IPS-18c (cell line): ENCODE measurements at regions not wholly inside any gene's neighbourhood (a gene's known extent, or its start where the extent isn't known, plus 50 kb on each side); places are given as distances from the start of the nearest gene placed in this dataset.

Source experiments
- H3K4me3 ChIP-seq: 2 replicates; pipeline ENCODE4 v1.7.0; 2013; ENCODE audit warnings: low read depth, mild to moderate bottlenecking, low read length, moderate library complexity; ENCODE audit not compliant: insufficient read depth
- H3K9me3 ChIP-seq: one replicate; pipeline ENCODE4 v1.6.1; 2013; ENCODE audit warnings: mild to moderate bottlenecking, low read length, moderate library complexity; ENCODE audit not compliant: control insufficient read depth, insufficient read depth

DNA sequence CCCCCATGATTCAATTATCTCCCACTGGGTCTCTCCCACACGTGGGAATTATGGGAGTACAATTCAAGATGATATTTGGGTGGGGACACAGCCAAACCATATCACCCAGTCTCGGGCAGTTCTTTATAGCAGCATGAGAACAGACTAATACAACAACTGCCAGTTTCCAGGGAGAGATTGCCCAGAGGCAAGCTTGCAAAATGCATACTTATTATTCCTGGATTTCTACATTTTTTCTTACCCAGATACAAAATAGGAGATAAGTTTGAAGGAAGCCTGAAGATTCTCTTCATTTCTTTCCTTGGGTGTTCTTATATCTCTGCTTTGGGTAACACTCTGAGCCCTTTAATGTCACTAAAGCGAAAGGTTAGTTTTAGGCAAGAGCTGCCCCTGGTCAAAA is 691.2 kb downstream of the TAF11L14 start:
- H3K9me3 ChIP-seq, result no peaks in the 10 kb centered on the region
- H3K4me3 ChIP-seq, result no peak overlapping the region

DNA sequence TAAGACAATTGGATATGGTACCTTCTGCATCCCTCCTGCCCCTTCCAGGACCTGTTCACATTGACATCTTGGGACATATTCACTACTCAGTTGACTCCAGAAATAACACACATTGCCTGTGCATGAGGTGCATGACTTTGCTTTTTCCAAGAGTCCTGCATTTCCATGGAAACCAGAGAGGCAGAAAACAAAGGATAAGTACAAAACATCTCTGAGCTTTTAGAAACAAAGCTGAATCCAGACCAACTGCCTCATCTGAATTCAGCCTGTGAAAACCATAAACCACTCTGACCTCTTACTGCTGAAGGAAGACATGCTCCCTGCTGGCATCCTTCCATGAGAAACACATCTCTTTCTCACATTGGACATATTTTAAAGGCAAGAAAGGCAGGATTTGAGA is 695.1 kb downstream of the TAF11L14 start:
- H3K9me3 ChIP-seq, result no peaks in the 10 kb centered on the region
- no peak overlapping the region for H3K4me3 ChIP-seq

DNA sequence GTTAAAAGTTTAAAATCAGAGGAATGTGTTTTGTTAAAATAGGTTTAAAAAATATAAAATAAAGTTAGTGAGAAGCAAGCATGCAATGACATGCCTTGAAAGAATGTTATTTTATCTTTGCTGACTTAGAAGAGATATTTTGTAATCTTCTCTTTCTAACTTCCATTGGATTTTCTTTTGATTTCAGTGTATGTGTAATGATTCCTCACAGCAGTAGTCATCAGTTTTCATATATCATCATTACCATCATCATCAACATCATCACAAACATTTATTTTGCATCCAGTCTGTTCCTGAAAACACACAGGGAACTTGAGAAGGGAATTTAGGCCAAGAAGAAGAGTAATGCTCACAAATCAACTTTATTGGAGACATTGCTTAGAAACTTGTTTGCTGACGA is 699.6 kb downstream of the TAF11L14 start:
- H3K4me3 ChIP-seq, result no peak overlapping the region
- no peaks in the 10 kb centered on the region for H3K9me3 ChIP-seq

DNA sequence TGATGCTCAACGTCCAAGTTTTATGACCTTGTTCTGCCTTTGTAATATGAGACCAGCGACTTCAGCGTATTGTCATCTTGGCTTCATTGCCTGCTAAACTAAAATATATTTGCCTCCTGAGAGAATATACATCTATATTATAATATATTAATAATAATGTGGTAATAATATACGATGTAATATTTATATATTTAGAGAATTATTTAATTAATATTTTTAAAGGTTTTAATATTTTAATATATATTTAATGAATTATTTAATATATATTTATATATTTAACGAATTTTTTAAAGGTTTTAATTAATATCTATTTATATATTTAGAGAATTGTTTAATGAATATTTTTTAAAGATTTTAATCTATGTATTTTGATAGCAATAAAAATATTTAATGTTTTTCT is 700.7 kb downstream of the TAF11L14 start:
- no peak overlapping the region for H3K4me3 ChIP-seq

DNA sequence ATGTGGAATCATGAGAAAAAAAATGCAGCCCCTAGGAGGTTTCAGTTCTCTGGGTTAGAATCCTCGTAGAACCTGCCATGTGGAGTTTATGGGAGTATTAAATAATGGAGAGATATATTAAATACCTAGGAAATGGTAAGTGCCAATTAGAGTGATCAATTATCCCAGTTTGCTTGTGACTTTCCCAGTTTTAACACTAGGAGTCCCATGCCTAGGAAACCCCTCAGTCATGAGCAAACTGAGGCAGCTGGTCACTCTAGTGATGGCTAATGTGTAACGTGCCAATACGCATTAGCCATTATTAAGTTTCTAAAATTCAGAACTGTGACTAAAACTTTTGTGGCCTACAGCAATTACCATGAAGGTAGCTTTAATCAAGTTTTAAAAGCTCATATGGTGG is 720.6 kb downstream of the TAF11L14 start:
- no peak overlapping the region for H3K4me3 ChIP-seq
- no peaks in the 10 kb centered on the region for H3K9me3 ChIP-seq

More for the DNA sequence above, 700.7 kb downstream of the TAF11L14 start:
- no peaks in the 10 kb centered on the region for H3K9me3 ChIP-seq

DNA sequence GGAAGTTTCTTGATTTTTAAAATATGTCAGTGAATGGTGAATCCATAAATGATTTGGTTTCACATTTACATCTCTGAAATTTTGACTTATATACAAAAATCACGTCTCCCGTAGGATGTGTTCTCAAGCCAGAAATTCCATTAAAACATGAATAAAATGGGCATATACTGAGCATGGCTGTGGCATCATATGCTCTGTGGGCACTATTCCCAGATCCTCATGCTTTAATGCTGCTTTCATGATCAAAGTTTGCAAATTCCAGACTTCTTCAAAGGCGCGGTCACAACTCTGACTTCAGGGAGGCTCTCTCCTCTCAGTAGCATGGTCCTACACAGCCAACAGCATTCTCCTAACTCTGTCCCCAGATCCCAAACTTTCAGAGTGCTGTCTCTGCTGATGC is 723.2 kb downstream of the TAF11L14 start:
- Histone ChIP-seq H3K4me3 (no peak overlapping the region), H3K9me3 (no peaks in the 10 kb centered on the region)

DNA sequence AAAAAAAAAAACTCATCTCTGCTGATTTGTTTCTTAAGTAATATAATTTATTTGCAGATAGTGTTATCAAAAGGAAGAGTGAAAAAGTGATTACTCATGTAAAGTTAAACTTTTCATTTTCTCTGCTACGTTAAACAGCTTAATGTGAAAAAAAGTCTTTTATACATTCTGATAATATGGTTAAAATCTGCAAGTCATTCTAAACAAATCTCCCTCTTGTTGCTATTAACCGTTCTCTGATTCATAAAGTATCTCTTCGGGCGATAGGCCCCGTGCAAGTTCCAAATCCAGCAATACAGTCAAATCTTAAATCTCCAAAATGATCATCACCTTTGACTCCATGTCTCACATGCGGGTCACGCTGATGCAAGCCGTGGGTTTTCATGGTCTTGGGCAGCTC is 732.0 kb downstream of the TAF11L14 start:
- Histone ChIP-seq H3K9me3 (no peaks in the 10 kb centered on the region), H3K4me3 (no peak overlapping the region)

DNA sequence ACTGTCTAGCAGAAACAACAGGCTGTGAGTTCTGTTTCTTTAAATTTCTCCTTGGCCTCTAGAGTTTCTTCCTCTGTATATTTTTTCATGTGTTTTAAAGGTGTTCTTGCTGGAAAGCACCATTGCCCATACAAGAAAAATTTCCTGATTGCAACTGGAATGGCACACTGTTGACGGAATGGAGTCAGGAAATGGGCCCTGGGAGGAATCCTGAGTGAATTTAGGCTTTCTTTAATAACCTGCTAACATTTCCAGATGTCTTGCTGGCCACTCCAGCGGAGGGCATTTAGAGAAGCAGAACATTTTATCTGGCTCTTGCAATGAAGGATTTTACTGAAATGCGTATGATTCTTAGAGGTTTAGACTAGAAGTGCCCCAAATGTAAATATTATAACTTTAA is 736.3 kb downstream of the TAF11L14 start:
- Histone ChIP-seq H3K4me3 (no peak overlapping the region), H3K9me3 (no peaks in the 10 kb centered on the region)

DNA sequence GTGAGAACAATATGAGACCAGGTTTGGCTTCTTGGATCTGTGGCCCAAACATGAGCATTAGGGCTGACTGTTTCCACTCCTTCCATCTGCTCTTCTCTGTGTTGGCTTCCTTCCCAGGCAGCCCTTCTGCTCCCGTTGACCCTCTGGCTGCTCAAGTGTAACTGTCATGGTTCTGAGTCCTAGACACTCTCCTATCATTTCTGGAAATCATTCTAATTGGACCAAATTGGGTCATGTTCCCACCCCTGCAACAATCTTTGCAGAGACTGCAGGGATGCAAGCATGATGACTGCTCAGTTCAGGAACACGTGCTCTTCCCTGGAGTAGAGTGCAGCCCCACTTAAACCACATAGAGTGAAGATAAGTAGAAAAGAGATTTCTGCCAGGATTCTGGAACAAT is 741.4 kb downstream of the TAF11L14 start:
- Histone ChIP-seq H3K4me3 (no peak overlapping the region), H3K9me3 (no peaks in the 10 kb centered on the region)

DNA sequence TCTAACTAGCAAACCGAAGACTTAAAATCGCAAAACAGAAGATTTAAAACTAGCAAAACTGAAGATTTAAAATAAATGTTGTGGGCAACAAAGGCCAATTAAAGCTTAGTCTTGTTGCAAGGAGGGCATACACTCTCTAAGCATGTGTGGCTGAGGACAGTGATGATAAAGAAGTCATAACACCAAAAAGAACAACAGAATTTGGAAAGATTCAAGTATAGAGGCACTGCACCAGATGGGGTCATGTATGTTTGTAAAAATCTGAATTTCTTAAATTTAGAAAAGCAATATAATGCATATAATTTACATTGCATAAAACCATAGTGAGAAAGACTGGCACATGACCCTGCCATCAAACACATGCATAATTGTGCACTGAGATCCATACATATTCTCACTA is 743.8 kb downstream of the TAF11L14 start:
- Histone ChIP-seq H3K4me3 (no peak overlapping the region), H3K9me3 (no peaks in the 10 kb centered on the region)

DNA sequence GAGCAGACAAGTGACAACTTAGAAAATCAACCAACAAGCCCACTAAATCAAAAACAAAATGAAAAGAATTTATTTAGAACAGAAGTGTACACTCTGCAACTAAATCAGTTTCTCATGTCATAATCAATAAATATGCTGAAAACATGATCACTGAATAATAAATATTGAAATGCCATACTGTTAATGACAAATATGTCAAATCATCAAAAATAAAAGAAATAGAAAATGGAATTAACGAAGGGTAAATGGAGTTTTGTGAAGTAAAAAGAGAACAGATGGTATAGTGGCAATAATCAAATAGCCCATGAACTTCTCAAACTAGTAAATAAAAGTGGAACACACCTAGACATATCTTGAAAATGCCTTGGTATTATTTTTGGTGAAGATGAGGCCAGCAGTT is 744.9 kb downstream of the TAF11L14 start:
- no peak overlapping the region for H3K4me3 ChIP-seq
- no peaks in the 10 kb centered on the region for H3K9me3 ChIP-seq

DNA sequence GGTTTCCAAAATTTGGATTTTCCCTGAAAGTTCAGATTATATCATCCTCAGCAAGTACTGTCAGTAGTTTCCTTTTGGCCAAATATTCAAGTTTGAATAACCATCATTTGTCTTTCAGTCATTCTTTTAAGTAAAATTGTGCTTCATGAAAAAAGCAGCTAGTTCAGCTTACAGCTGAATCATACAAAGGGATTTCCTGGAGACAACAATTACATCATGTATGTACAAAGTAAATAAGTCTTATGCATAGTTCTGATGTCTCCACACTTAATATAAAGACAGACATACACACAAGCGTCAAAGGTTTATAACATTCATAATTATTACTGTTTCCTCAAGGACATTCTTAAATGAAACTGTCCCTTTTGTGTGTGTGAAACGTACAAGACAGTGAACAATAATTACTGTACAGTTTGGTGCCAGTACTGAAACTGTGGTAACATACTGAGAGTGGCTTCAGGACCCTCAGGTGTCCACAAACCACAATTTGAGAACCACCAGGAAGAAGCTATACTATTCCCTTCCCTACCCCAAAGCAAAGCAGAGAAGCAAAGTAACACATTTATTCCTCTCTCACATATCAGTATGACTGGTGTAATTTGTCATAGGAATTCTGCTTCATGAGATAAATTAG is 746.6 kb downstream of the TAF11L14 start:
- Histone ChIP-seq H3K4me3 (no peak overlapping the region), H3K9me3 (no peaks in the 10 kb centered on the region)

DNA sequence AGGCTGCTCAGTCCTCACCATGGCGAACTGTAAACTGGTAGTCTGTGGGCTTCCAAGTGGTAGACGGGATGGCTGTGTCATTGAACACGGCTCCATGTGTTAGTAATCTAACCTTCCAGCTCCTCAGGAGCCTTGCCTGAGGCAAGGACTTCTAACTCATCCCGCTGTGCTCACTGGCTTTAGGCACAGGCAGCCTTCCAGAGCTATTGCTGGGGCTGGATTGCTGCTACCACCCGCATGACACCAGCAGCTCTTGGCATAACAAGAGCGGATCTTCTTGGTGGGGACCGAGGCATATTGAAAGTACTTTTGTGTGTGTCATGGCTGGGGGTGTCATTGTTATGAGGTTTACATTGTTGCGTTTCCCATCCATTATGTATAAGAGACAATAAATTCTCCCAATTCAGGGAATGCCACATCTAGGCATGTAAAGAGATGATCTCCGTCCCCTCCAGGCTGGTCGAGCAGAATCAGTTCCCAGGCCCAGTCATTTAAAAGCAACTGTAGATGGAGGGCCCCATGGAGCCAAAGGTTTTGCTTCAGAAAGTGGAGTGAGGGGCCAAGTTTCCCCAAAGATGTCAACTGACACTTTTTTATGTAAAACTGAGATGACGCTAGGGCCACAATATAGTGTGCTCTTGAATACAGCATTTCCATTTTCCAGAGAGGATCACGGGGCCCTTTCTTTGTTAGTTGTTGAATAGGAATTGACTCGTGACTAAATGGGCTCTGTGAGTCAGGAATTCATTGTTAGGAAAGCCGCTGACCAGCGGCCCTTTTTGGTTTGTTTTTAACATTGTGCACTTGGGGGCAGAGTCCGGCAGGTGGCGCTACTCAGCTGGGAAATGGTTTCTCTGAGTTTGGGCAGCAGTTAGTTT is 759.5 kb downstream of the TAF11L14 start:
- Histone ChIP-seq H3K9me3 (no peaks in the 10 kb centered on the region), H3K4me3 (no peak overlapping the region)

DNA sequence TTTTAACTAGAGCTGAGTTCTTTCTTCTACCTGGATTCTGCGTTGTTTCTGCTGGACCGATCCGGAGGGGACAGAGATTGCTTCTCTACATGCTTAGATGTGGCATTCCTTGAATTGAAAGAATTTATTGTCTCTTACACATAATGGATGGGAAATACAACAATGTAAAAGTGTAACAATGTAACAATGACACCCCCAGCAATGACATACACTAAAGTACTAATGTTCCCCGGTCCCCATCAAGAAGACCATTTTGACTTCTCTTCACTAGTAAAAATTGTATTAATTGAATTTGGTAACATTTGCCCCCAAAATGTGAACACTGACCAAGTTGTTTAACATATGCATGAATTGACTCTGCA is 760.2 kb downstream of the TAF11L14 start:
- H3K9me3 ChIP-seq, result no peaks in the 10 kb centered on the region
- no peak overlapping the region for H3K4me3 ChIP-seq

DNA sequence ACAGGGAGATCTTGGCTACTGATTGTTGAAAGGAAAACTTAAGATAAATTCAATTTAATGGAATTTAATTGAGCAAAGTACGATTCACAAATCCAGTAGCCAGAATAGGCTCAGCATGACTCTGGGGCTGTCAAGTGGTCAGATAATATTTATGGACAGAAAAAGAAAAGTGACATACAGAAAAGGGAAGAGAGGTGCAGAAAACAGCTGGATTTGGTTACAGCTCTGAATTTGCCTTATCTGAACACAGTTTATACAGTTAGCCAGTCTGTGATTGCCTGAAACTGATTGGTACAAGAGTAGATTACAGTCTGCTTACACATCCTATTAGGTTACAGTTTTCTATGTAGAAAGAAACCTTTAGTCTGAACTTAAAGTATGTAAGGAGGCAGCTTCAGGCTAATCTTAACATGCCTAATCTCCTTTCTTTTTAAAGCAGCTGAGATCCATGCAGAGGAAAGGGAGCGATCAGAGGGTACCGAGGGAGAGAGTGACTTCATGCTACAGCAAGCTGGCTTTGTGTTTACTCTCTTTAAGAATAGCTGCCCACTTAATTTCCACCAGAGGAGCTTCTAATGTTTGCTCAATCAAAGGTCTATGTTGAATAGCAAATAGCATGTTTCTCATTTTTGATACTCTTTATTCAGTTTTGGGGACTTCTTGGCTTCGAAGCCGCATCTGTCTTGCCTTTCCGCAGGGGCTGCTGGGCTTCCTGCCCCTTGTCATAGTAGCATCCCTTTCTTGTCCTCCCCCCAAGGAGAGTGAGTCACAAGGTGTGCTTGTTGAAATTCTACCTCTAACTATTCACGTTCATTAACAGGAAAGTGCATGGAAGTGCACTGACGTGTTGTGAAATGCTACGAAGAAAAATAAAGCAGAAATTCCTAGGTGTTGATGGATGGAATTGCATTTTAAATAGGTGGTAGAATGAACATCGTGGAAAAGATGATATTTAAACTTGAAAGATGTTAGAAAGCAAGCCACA is 761.2 kb downstream of the TAF11L14 start:
- Histone ChIP-seq H3K9me3 (no peaks in the 10 kb centered on the region), H3K4me3 (no peak overlapping the region)

DNA sequence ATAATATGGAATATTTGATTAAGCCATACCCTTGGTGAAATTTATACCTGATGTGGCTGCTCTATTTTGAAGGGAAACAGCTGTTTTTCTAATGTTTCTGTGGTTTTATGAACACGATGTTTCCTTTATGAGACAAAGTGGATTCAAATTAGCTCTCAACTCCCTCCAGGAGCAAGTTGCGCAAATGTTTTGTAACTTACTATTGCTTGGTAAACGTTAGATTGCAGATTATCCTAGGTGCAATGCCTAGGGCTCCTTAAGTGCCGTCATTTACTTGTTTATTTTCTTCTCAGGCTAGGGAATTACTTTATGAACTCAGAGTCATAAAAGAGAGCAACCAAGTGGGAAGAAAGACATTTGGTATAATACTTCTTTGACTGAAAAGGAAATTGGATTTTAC is 763.1 kb downstream of the TAF11L14 start:
- H3K4me3 ChIP-seq, result no peak overlapping the region
- no peaks in the 10 kb centered on the region for H3K9me3 ChIP-seq

DNA sequence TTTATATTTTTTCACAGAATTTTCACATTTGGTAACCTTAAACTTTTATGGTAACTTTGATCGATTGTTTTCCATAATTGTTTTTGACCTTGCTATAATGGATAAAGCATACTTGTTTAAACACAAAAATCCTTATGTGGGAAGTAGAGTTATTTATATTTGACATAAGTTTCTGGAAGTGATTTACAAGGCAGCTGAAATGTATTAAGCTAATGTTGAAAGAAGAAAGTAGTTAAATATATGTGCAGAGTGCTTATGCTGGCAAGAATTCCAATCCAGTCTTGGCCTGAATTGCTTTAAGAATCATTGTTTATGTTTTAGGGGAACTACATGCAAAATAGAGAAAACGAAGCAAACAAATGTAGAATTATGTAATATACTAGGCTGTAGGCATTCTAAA is 763.6 kb downstream of the TAF11L14 start:
- H3K4me3 ChIP-seq, result no peak overlapping the region
- no peaks in the 10 kb centered on the region for H3K9me3 ChIP-seq
